ENCODE measurements at regions not wholly inside any gene's neighbourhood (a gene's known extent, or its start where the extent isn't known, plus 50 kb on each side); places are given as distances from the start of the nearest gene placed in this dataset.

DNA sequence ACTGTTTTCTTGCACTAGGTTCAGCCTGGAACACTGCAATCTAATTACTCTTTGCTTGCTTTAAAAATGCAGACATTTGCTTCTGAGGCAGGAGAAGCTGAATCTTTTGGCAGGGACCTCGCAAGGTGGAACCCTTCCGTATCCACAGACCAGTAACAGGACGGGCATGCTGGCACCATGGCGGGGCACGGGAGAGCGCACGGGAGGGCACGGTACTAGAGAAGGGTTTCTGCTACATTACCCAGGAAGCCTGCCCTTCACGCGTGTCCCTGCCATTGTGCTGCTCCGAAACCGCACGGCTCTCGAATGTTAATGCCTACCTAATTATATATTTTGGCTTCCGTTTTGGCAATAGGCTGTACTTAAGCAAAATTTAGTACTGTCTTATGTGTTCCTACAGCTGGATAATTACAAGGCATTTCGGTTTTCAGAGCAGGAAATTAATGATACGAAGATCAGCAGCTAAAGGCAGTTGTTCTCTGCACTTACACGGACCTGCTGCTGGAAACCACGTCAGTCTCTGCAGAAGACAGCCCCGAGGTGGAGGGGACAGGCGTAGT lies 430.4 kb downstream of the IRS2 start (continued):
- TF ChIP-seq TOX (CRISPR knock-in tag; IDR thresholded peaks at IDR 0.05; ENCODE audit: borderline replicate concordance): no peak
- no peak for TF ChIP-seq ISL1 (CRISPR knock-in tag; IDR thresholded peaks at IDR 0.05)
- no peak for TF ChIP-seq ARNTL (CRISPR knock-in tag; IDR thresholded peaks at IDR 0.05; ENCODE audit: borderline replicate concordance, low read depth)
- TF ChIP-seq, protein P1, sequence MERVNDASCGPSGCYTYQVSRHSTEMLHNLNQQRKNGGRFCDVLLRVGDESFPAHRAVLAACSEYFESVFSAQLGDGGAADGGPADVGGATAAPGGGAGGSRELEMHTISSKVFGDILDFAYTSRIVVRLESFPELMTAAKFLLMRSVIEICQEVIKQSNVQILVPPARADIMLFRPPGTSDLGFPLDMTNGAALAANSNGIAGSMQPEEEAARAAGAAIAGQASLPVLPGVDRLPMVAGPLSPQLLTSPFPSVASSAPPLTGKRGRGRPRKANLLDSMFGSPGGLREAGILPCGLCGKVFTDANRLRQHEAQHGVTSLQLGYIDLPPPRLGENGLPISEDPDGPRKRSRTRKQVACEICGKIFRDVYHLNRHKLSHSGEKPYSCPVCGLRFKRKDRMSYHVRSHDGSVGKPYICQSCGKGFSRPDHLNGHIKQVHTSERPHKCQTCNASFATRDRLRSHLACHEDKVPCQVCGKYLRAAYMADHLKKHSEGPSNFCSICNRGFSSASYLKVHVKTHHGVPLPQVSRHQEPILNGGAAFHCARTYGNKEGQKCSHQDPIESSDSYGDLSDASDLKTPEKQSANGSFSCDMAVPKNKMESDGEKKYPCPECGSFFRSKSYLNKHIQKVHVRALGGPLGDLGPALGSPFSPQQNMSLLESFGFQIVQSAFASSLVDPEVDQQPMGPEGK (CRISPR knock-in tag; IDR thresholded peaks at IDR 0.05; ENCODE audit: borderline replicate concordance): no peak
- TF ChIP-seq ZNF8 (CRISPR knock-in tag; IDR thresholded peaks at IDR 0.05): no peak
- TF ChIP-seq ZNF565 (CRISPR knock-in tag; conservative IDR thresholded peaks at IDR 0.05; ENCODE audit: low read depth): no peak

GRCh38 chr13:109355166-109355565 lies 431.2 kb downstream of the IRS2 start:
- TF ChIP-seq, protein P2, sequence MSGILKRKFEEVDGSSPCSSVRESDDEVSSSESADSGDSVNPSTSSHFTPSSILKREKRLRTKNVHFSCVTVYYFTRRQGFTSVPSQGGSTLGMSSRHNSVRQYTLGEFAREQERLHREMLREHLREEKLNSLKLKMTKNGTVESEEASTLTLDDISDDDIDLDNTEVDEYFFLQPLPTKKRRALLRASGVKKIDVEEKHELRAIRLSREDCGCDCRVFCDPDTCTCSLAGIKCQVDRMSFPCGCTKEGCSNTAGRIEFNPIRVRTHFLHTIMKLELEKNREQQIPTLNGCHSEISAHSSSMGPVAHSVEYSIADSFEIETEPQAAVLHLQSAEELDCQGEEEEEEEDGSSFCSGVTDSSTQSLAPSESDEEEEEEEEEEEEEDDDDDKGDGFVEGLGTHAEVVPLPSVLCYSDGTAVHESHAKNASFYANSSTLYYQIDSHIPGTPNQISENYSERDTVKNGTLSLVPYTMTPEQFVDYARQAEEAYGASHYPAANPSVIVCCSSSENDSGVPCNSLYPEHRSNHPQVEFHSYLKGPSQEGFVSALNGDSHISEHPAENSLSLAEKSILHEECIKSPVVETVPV (CRISPR knock-in tag; IDR thresholded peaks at IDR 0.05): no peak
- no peak for TF ChIP-seq TSHZ2 (CRISPR knock-in tag; IDR thresholded peaks at IDR 0.05)
- no peak for TF ChIP-seq CSDC2 (CRISPR knock-in tag; IDR thresholded peaks at IDR 0.05)
- TF ChIP-seq TCF4 (CRISPR knock-in tag; IDR thresholded peaks at IDR 0.05; ENCODE audit: borderline replicate concordance): no peak
- no peak for TF ChIP-seq ZFP3 (CRISPR knock-in tag; IDR thresholded peaks at IDR 0.05)
- TF ChIP-seq ZFP30 (CRISPR knock-in tag; IDR thresholded peaks at IDR 0.05): no peak
- no peak for TF ChIP-seq ZC3H10 (CRISPR knock-in tag; IDR thresholded peaks at IDR 0.05)

GRCh38 chr13:109351236-109351635 lies 435.1 kb downstream of the IRS2 start:
- TF ChIP-seq ZFP3 (CRISPR knock-in tag; IDR thresholded peaks at IDR 0.05): no peak
- no peak for TF ChIP-seq ZC3H10 (CRISPR knock-in tag; IDR thresholded peaks at IDR 0.05)
- no peak for TF ChIP-seq ISL1 (CRISPR knock-in tag; IDR thresholded peaks at IDR 0.05)
- TF ChIP-seq, protein P1 (CRISPR knock-in tag; IDR thresholded peaks at IDR 0.05; ENCODE audit: borderline replicate concordance): no peak
- no peak for TF ChIP-seq PPARA (CRISPR knock-in tag; IDR thresholded peaks at IDR 0.05; ENCODE audit: borderline replicate concordance)
- no peak for TF ChIP-seq ZNF8 (CRISPR knock-in tag; IDR thresholded peaks at IDR 0.05)
- no peak for TF ChIP-seq ESRRG (CRISPR knock-in tag; IDR thresholded peaks at IDR 0.05)
- no peak for TF ChIP-seq RARB (CRISPR knock-in tag; IDR thresholded peaks at IDR 0.05)
- no peak for TF ChIP-seq ZFP30 (CRISPR knock-in tag; IDR thresholded peaks at IDR 0.05)
- no peak for TF ChIP-seq CSDC2 (CRISPR knock-in tag; IDR thresholded peaks at IDR 0.05)
- TF ChIP-seq POU6F1 (CRISPR knock-in tag; IDR thresholded peaks at IDR 0.05; ENCODE audit: borderline replicate concordance, low read depth): no peak
- TF ChIP-seq TCF4 (CRISPR knock-in tag; IDR thresholded peaks at IDR 0.05; ENCODE audit: borderline replicate concordance): no peak
- TF ChIP-seq ZNF565 (CRISPR knock-in tag; conservative IDR thresholded peaks at IDR 0.05; ENCODE audit: low read depth): no peak
- TF ChIP-seq, protein P2 (CRISPR knock-in tag; IDR thresholded peaks at IDR 0.05): no peak
- TF ChIP-seq GLIS3 (CRISPR knock-in tag; IDR thresholded peaks at IDR 0.05): no peak
- TF ChIP-seq TOX (CRISPR knock-in tag; IDR thresholded peaks at IDR 0.05; ENCODE audit: borderline replicate concordance): no peak
- TF ChIP-seq ARNTL (CRISPR knock-in tag; IDR thresholded peaks at IDR 0.05; ENCODE audit: borderline replicate concordance, low read depth): no peak
- no peak for TF ChIP-seq OSR1 (CRISPR knock-in tag; IDR thresholded peaks at IDR 0.05)
- TF ChIP-seq TSHZ2 (CRISPR knock-in tag; IDR thresholded peaks at IDR 0.05): no peak
- ATAC-seq: no peak

More at GRCh38 chr13:109355166-109355565, 431.2 kb downstream of the IRS2 start:
- no peak for ATAC-seq
